ENCODE measurements at regions not wholly inside any gene's neighbourhood (a gene's known extent, or its start where the extent isn't known, plus 50 kb on each side); places are given as distances from the start of the nearest gene placed in this dataset.

DNA sequence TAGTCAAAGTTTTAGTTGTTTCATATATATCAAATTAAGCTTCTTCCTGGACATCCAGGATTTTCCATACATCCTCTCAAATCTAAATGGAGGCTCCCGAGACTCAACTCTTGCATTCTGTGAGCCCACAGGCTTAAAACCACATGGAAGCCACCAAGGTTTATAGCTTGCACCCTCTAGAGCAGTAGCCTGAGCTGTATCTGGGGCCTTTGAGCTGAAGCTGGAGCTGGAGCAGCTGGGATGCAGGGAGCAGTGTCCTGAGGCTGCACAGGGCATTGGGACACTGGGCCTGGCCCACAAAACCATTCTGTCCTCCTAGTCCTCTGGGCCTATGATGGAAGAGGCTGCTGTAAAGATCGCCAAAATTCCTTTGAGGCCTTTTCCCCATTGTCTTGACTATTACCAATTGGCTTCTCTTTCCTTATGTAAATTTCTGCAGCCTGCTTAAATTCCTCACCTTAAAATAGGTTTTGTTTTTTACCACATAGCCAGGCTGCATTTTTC is 151.0 kb downstream of the COX7C start:
- Histone ChIP-seq H3K79me2 (ENCODE audit: control insufficient read depth, insufficient read depth, low read length) (no peaks in the 10 kb centered on the region), H3K36me3 (ENCODE audit: control insufficient read depth, insufficient read depth, low read length) (no peaks in the 10 kb centered on the region), H3K27me3 (ENCODE audit: control insufficient read depth, insufficient read depth, low read length) (no peaks in the 10 kb centered on the region), H3K9me3 (ENCODE audit: control insufficient read depth, insufficient read depth, low read depth, low read length) (no peaks in the 10 kb centered on the region), H3K9ac (ENCODE audit: insufficient read depth, low read length) (no peak overlapping the region), H3K4me3 (replicated peaks in 1 of 4; ENCODE audit: control extremely low read depth in 1 of 4, insufficient read depth in 1 of 4, low read depth in 3 of 4, low read length in 4 of 4) (no peak overlapping the region), H4K20me1 (ENCODE audit: control insufficient read depth, extremely low read depth, insufficient read depth, low read length) (no peaks in the 10 kb centered on the region), H3K4me1 (ENCODE audit: control insufficient read depth, extremely low read depth, insufficient read depth, low read length) (no peaks in the 10 kb centered on the region), H3K27ac (ENCODE audit: insufficient read depth, low read length) (no peak overlapping the region), H2AFZ (ENCODE audit: low read length) (no peak overlapping the region), H3K4me2 (ENCODE audit: extremely low read depth, insufficient read depth, low read length) (no peak overlapping the region)
- TF ChIP-seq, protein P1, sequence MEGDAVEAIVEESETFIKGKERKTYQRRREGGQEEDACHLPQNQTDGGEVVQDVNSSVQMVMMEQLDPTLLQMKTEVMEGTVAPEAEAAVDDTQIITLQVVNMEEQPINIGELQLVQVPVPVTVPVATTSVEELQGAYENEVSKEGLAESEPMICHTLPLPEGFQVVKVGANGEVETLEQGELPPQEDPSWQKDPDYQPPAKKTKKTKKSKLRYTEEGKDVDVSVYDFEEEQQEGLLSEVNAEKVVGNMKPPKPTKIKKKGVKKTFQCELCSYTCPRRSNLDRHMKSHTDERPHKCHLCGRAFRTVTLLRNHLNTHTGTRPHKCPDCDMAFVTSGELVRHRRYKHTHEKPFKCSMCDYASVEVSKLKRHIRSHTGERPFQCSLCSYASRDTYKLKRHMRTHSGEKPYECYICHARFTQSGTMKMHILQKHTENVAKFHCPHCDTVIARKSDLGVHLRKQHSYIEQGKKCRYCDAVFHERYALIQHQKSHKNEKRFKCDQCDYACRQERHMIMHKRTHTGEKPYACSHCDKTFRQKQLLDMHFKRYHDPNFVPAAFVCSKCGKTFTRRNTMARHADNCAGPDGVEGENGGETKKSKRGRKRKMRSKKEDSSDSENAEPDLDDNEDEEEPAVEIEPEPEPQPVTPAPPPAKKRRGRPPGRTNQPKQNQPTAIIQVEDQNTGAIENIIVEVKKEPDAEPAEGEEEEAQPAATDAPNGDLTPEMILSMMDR (conservative IDR thresholded peaks at IDR 0.05 in 1 of 2, IDR thresholded peaks at IDR 0.05 in 1 of 2; ENCODE audit: low read depth in 1 of 2, low read length in 2 of 2): no peak
- TF ChIP-seq EZH2 (IDR thresholded peaks at IDR 0.05; ENCODE audit: low read length, missing control alignments): no peak
- no peak for DNase-seq (ENCODE audit: low read depth in 2 of 2)

DNA sequence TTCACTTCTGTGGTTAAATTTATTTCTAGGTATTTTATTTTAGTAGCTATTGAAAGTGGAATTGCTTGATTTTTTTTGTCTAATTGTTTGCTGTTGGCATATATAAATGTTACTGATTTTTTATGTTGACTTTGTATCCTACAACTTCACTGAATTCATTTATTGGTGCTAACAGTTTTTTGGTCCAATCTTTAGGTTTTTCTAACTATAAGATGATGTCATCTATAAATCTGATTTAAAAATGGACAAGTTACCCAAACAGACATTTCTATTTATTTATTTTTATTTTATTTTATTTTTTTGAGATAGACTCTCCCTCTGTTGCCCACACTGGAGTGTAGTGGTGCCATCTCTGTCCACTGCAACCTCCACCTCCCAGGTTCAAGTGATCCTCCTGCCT is 162.3 kb downstream of the COX7C start:
- no peak for DNase-seq (ENCODE audit: low read depth in 2 of 2)
- H3K27ac ChIP-seq (ENCODE audit: insufficient read depth, low read length): no peak overlapping the region
- no peak overlapping the region for H3K4me2 ChIP-seq (ENCODE audit: extremely low read depth, insufficient read depth, low read length)
- H3K36me3 ChIP-seq (ENCODE audit: control insufficient read depth, insufficient read depth, low read length): no peaks in the 10 kb centered on the region
- H3K4me1 ChIP-seq (ENCODE audit: control insufficient read depth, extremely low read depth, insufficient read depth, low read length): no peaks in the 10 kb centered on the region
- H3K9me3 ChIP-seq (ENCODE audit: control insufficient read depth, insufficient read depth, low read depth, low read length): no peaks in the 10 kb centered on the region
- no peaks in the 10 kb centered on the region for H3K27me3 ChIP-seq (ENCODE audit: control insufficient read depth, insufficient read depth, low read length)
- no peak overlapping the region for H3K9ac ChIP-seq (ENCODE audit: insufficient read depth, low read length)
- TF ChIP-seq EZH2 (IDR thresholded peaks at IDR 0.05; ENCODE audit: low read length, missing control alignments): no peak
- TF ChIP-seq, protein P1 (conservative IDR thresholded peaks at IDR 0.05 in 1 of 2, IDR thresholded peaks at IDR 0.05 in 1 of 2; ENCODE audit: low read depth in 1 of 2, low read length in 2 of 2): no peak
- H4K20me1 ChIP-seq (ENCODE audit: control insufficient read depth, extremely low read depth, insufficient read depth, low read length): no peaks in the 10 kb centered on the region
- no peak overlapping the region for H3K4me3 ChIP-seq (replicated peaks in 1 of 4; ENCODE audit: control extremely low read depth in 1 of 4, insufficient read depth in 1 of 4, low read depth in 3 of 4, low read length in 4 of 4)
- no peak overlapping the region for H2AFZ ChIP-seq (ENCODE audit: low read length)
- no peaks in the 10 kb centered on the region for H3K79me2 ChIP-seq (ENCODE audit: control insufficient read depth, insufficient read depth, low read length)

DNA sequence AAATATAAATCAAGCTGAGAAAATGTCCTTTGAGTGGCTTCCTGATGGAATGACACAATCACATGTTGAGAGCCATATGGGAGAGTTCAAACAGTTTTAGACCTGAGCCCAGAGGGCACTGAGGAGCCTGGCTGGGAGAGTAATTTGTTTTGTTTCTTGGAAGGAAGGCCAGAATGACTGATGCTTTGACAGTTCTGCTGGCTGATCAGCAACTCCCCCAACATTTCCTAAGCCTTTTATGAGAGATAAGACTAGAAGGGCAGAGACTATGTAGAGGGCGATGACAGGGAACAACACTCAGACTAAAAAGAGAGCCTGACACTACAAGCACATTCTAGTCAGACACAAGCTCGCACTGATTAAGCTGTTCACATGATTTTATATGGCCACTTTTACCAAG is 169.2 kb downstream of the COX7C start:
- no peak overlapping the region for H3K4me2 ChIP-seq (ENCODE audit: extremely low read depth, insufficient read depth, low read length)
- no peaks in the 10 kb centered on the region for H3K79me2 ChIP-seq (ENCODE audit: control insufficient read depth, insufficient read depth, low read length)
- H3K4me1 ChIP-seq (ENCODE audit: control insufficient read depth, extremely low read depth, insufficient read depth, low read length): no peaks in the 10 kb centered on the region
- no peak overlapping the region for H3K9ac ChIP-seq (ENCODE audit: insufficient read depth, low read length)
- no peak overlapping the region for H3K27ac ChIP-seq (ENCODE audit: insufficient read depth, low read length)
- H4K20me1 ChIP-seq (ENCODE audit: control insufficient read depth, extremely low read depth, insufficient read depth, low read length): no peaks in the 10 kb centered on the region
- H2AFZ ChIP-seq (ENCODE audit: low read length): no peak overlapping the region
- TF ChIP-seq, protein P1 (conservative IDR thresholded peaks at IDR 0.05 in 1 of 2, IDR thresholded peaks at IDR 0.05 in 1 of 2; ENCODE audit: low read depth in 1 of 2, low read length in 2 of 2): no peak
- TF ChIP-seq EZH2 (IDR thresholded peaks at IDR 0.05; ENCODE audit: low read length, missing control alignments): no peak
- H3K27me3 ChIP-seq (ENCODE audit: control insufficient read depth, insufficient read depth, low read length): no peaks in the 10 kb centered on the region
- no peaks in the 10 kb centered on the region for H3K9me3 ChIP-seq (ENCODE audit: control insufficient read depth, insufficient read depth, low read depth, low read length)
- DNase-seq (ENCODE audit: low read depth in 2 of 2): no peak
- no peaks in the 10 kb centered on the region for H3K36me3 ChIP-seq (ENCODE audit: control insufficient read depth, insufficient read depth, low read length)
- no peak overlapping the region for H3K4me3 ChIP-seq (replicated peaks in 1 of 4; ENCODE audit: control extremely low read depth in 1 of 4, insufficient read depth in 1 of 4, low read depth in 3 of 4, low read length in 4 of 4)
